ENCODE measurements at regions not wholly inside any gene's neighbourhood (a gene's known extent, or its start where the extent isn't known, plus 50 kb on each side); places are given as distances from the start of the nearest gene placed in this dataset.

- peak in 1 of 6 donors; percentile 16 for DNase-seq (ENCODE audit: low read depth in 4 of 6, low spot score in 6 of 6)
These were observed 442.2 kb upstream of the CWC22 start for GRCh38 chr2:180449171-180449915.

GRCh38 chr2:180446492-180446891 lies 439.4 kb upstream of the CWC22 start:
- H3K9me3 ChIP-seq (ENCODE audit: control insufficient read depth, insufficient read depth, low read length) = no peaks in the 10 kb centered on the region
- no peak overlapping the region for H3K4me3 ChIP-seq (ENCODE audit: low read depth, low read length)
- no peaks in the 10 kb centered on the region for H3K4me1 ChIP-seq (ENCODE audit: control insufficient read depth, insufficient read depth, low read length)
- 93% methylated on average over 4 of the region's 6 CpGs for WGBS (ENCODE audit: insufficient coverage)
- DNase-seq (ENCODE audit: low read depth in 4 of 6, low spot score in 6 of 6) = no peak
- no peak overlapping the region for H3K27ac ChIP-seq (ENCODE audit: low read depth, low read length)
- H3K27me3 ChIP-seq (ENCODE audit: control insufficient read depth, insufficient read depth, low read length) = no peaks in the 10 kb centered on the region
- H3K36me3 ChIP-seq (ENCODE audit: control insufficient read depth, insufficient read depth, low read length) = no peaks in the 10 kb centered on the region

More at GRCh38 chr2:180449171-180449915, 442.2 kb upstream of the CWC22 start:
- H3K27ac ChIP-seq (ENCODE audit: low read depth, low read length) = no peak overlapping the region
- no CpG with 5 or more reads among the region's 3 CpGs for WGBS (ENCODE audit: insufficient coverage)
- no peak overlapping the region for H3K4me3 ChIP-seq (ENCODE audit: low read depth, low read length)
- H3K36me3 ChIP-seq (ENCODE audit: control insufficient read depth, insufficient read depth, low read length) = no peaks in the 10 kb centered on the region
- H3K27me3 ChIP-seq (ENCODE audit: control insufficient read depth, insufficient read depth, low read length) = no peaks in the 10 kb centered on the region
- no peaks in the 10 kb centered on the region for H3K9me3 ChIP-seq (ENCODE audit: control insufficient read depth, insufficient read depth, low read length)
- H3K4me1 ChIP-seq (ENCODE audit: control insufficient read depth, insufficient read depth, low read length) = no peaks in the 10 kb centered on the region

- no peak for DNase-seq (ENCODE audit: low read depth in 4 of 6, low spot score in 6 of 6)
- H3K9me3 ChIP-seq (ENCODE audit: control insufficient read depth, insufficient read depth, low read length) = no peaks in the 10 kb centered on the region
- H3K27ac ChIP-seq (ENCODE audit: low read depth, low read length) = no peak overlapping the region
- no peaks in the 10 kb centered on the region for H3K27me3 ChIP-seq (ENCODE audit: control insufficient read depth, insufficient read depth, low read length)
- no peaks in the 10 kb centered on the region for H3K4me1 ChIP-seq (ENCODE audit: control insufficient read depth, insufficient read depth, low read length)
- no CpG with 5 or more reads among the region's 1 CpG for WGBS (ENCODE audit: insufficient coverage)
- no peak overlapping the region for H3K4me3 ChIP-seq (ENCODE audit: low read depth, low read length)
- H3K36me3 ChIP-seq (ENCODE audit: control insufficient read depth, insufficient read depth, low read length) = no peaks in the 10 kb centered on the region
These were observed 436.8 kb upstream of the CWC22 start for GRCh38 chr2:180443888-180444287.

- no peaks in the 10 kb centered on the region for H3K36me3 ChIP-seq (ENCODE audit: control insufficient read depth, insufficient read depth, low read length)
- 88% methylated on average over 1 of the region's 1 CpG for WGBS (ENCODE audit: insufficient coverage)
- no peaks in the 10 kb centered on the region for H3K4me1 ChIP-seq (ENCODE audit: control insufficient read depth, insufficient read depth, low read length)
- H3K27me3 ChIP-seq (ENCODE audit: control insufficient read depth, insufficient read depth, low read length) = no peaks in the 10 kb centered on the region
- DNase-seq (ENCODE audit: low read depth in 4 of 6, low spot score in 6 of 6) = no peak
- no peak overlapping the region for H3K27ac ChIP-seq (ENCODE audit: low read depth, low read length)
- H3K9me3 ChIP-seq (ENCODE audit: control insufficient read depth, insufficient read depth, low read length) = no peaks in the 10 kb centered on the region
- H3K4me3 ChIP-seq (ENCODE audit: low read depth, low read length) = no peak overlapping the region
These were observed 436.0 kb upstream of the CWC22 start for GRCh38 chr2:180442860-180443644.

GRCh38 chr2:180419212-180419611 lies 412.1 kb upstream of the CWC22 start:
- no peak overlapping the region for H3K27ac ChIP-seq (ENCODE audit: low read depth, low read length)
- no peak for DNase-seq (ENCODE audit: low read depth in 4 of 6, low spot score in 6 of 6)
- no peaks in the 10 kb centered on the region for H3K36me3 ChIP-seq (ENCODE audit: control insufficient read depth, insufficient read depth, low read length)
- H3K9me3 ChIP-seq (ENCODE audit: control insufficient read depth, insufficient read depth, low read length) = no peaks in the 10 kb centered on the region
- no peaks in the 10 kb centered on the region for H3K27me3 ChIP-seq (ENCODE audit: control insufficient read depth, insufficient read depth, low read length)
- no peak overlapping the region for H3K4me3 ChIP-seq (ENCODE audit: low read depth, low read length)
- H3K4me1 ChIP-seq (ENCODE audit: control insufficient read depth, insufficient read depth, low read length) = peaks cover 3% of the 10 kb centered on the region
- WGBS (ENCODE audit: insufficient coverage) = no CpG with 5 or more reads among the region's 3 CpGs

GRCh38 chr2:180416627-180417026 lies 409.5 kb upstream of the CWC22 start:
- no peaks in the 10 kb centered on the region for H3K36me3 ChIP-seq (ENCODE audit: control insufficient read depth, insufficient read depth, low read length)
- H3K9me3 ChIP-seq (ENCODE audit: control insufficient read depth, insufficient read depth, low read length) = no peaks in the 10 kb centered on the region
- H3K4me3 ChIP-seq (ENCODE audit: low read depth, low read length) = no peak overlapping the region
- no peaks in the 10 kb centered on the region for H3K27me3 ChIP-seq (ENCODE audit: control insufficient read depth, insufficient read depth, low read length)
- no peak overlapping the region for H3K27ac ChIP-seq (ENCODE audit: low read depth, low read length)
- DNase-seq (ENCODE audit: low read depth in 4 of 6, low spot score in 6 of 6) = peak in 2 of 6 donors; percentile 85 to 89
- WGBS (ENCODE audit: insufficient coverage) = 33% methylated on average over 5 of the region's 6 CpGs
- H3K4me1 ChIP-seq (ENCODE audit: control insufficient read depth, insufficient read depth, low read length) = peaks cover 3% of the 10 kb centered on the region

- H3K27me3 ChIP-seq (ENCODE audit: control insufficient read depth, insufficient read depth, low read length) = no peaks in the 10 kb centered on the region
- H3K9me3 ChIP-seq (ENCODE audit: control insufficient read depth, insufficient read depth, low read length) = no peaks in the 10 kb centered on the region
- DNase-seq (ENCODE audit: low read depth in 4 of 6, low spot score in 6 of 6) = no peak
- H3K4me1 ChIP-seq (ENCODE audit: control insufficient read depth, insufficient read depth, low read length) = peaks cover 3% of the 10 kb centered on the region
- 100% methylated on average over 1 of the region's 2 CpGs for WGBS (ENCODE audit: insufficient coverage)
- no peaks in the 10 kb centered on the region for H3K36me3 ChIP-seq (ENCODE audit: control insufficient read depth, insufficient read depth, low read length)
- H3K4me3 ChIP-seq (ENCODE audit: low read depth, low read length) = no peak overlapping the region
- no peak overlapping the region for H3K27ac ChIP-seq (ENCODE audit: low read depth, low read length)
These were observed 406.2 kb upstream of the CWC22 start for GRCh38 chr2:180413336-180413735.

- 83% methylated on average over 1 of the region's 4 CpGs for WGBS (ENCODE audit: insufficient coverage)
- Histone ChIP-seq H3K4me3 (ENCODE audit: low read depth, low read length) (no peak overlapping the region), H3K4me1 (ENCODE audit: control insufficient read depth, insufficient read depth, low read length) (peaks cover 3% of the 10 kb centered on the region), H3K27me3 (ENCODE audit: control insufficient read depth, insufficient read depth, low read length) (no peaks in the 10 kb centered on the region), H3K9me3 (ENCODE audit: control insufficient read depth, insufficient read depth, low read length) (no peaks in the 10 kb centered on the region), H3K27ac (ENCODE audit: low read depth, low read length) (no peak overlapping the region), H3K36me3 (ENCODE audit: control insufficient read depth, insufficient read depth, low read length) (no peaks in the 10 kb centered on the region)
- peak in 1 of 6 donors; percentile 35 for DNase-seq (ENCODE audit: low read depth in 4 of 6, low spot score in 6 of 6)
These were observed 405.1 kb upstream of the CWC22 start for GRCh38 chr2:180412219-180412618.

GRCh38 chr2:180411661-180412060 lies 404.6 kb upstream of the CWC22 start:
- H3K36me3 ChIP-seq (ENCODE audit: control insufficient read depth, insufficient read depth, low read length) = no peaks in the 10 kb centered on the region
- H3K27ac ChIP-seq (ENCODE audit: low read depth, low read length) = no peak overlapping the region
- H3K4me3 ChIP-seq (ENCODE audit: low read depth, low read length) = no peak overlapping the region
- no peaks in the 10 kb centered on the region for H3K9me3 ChIP-seq (ENCODE audit: control insufficient read depth, insufficient read depth, low read length)
- H3K27me3 ChIP-seq (ENCODE audit: control insufficient read depth, insufficient read depth, low read length) = no peaks in the 10 kb centered on the region
- WGBS (ENCODE audit: insufficient coverage) = 60% methylated on average over 1 of the region's 5 CpGs
- H3K4me1 ChIP-seq (ENCODE audit: control insufficient read depth, insufficient read depth, low read length) = peaks cover 2% of the 10 kb centered on the region
- peak in 2 of 6 donors; percentile 33 to 43 for DNase-seq (ENCODE audit: low read depth in 4 of 6, low spot score in 6 of 6)

- Histone ChIP-seq H3K27ac (ENCODE audit: low read depth, low read length) (no peak overlapping the region), H3K9me3 (ENCODE audit: control insufficient read depth, insufficient read depth, low read length) (no peaks in the 10 kb centered on the region), H3K27me3 (ENCODE audit: control insufficient read depth, insufficient read depth, low read length) (no peaks in the 10 kb centered on the region), H3K36me3 (ENCODE audit: control insufficient read depth, insufficient read depth, low read length) (no peaks in the 10 kb centered on the region), H3K4me1 (ENCODE audit: control insufficient read depth, insufficient read depth, low read length) (no peaks in the 10 kb centered on the region), H3K4me3 (ENCODE audit: low read depth, low read length) (no peak overlapping the region)
- DNase-seq (ENCODE audit: low read depth in 4 of 6, low spot score in 6 of 6) = no peak
- WGBS (ENCODE audit: insufficient coverage) = no CpG with 5 or more reads among the region's 4 CpGs
These were observed 399.6 kb upstream of the CWC22 start for GRCh38 chr2:180406687-180407086.
